DOHH2 (cell line): ENCODE measurements at regions not wholly inside any gene's neighbourhood (a gene's known extent, or its start where the extent isn't known, plus 50 kb on each side); places are given as distances from the start of the nearest gene placed in this dataset.

Source experiments
- H3F3A ChIP-seq: fragments of 200-600 bp; sonication (generic), shearing (Covaris generic); 2 replicates; pipeline ENCODE4 v1.6.0; 2016; ENCODE audit warnings: antibody characterized with exemption, mild to moderate bottlenecking; ENCODE audit not compliant: control insufficient read depth, insufficient read depth
- H3K27ac ChIP-seq: fragments of 200-600 bp; sonication (generic); 2 replicates; pipeline ENCODE4 v1.5.1; 2014; ENCODE audit warnings: low read depth, mild to moderate bottlenecking, low read length, moderate library complexity
- H3K27me3 ChIP-seq: fragments of 200-600 bp; sonication (generic); 2 replicates; pipeline ENCODE4 v1.6.1; 2014; ENCODE audit warnings: mild to moderate bottlenecking, low read length, mixed read lengths; ENCODE audit not compliant: control insufficient read depth
- H3K36me3 ChIP-seq: fragments of 200-600 bp; sonication (generic); 2 replicates; pipeline ENCODE4 v1.6.1; 2014; ENCODE audit warnings: mild to moderate bottlenecking, low read length, moderate library complexity, mixed read lengths; ENCODE audit not compliant: control insufficient read depth
- H3K4me1 ChIP-seq: fragments of 200-600 bp; sonication (generic); 2 replicates; pipeline ENCODE4 v1.6.1; 2014; ENCODE audit warnings: mild to moderate bottlenecking, low read length, mixed read lengths; ENCODE audit not compliant: control insufficient read depth
- H3K4me2 ChIP-seq: fragments of 200-600 bp; sonication (generic); 2 replicates; pipeline ENCODE4 v1.6.0; 2014; ENCODE audit warnings: mild to moderate bottlenecking, low read length, moderate library complexity
- H3K4me3 ChIP-seq: fragments of 200-600 bp; sonication (generic); 2 replicates; pipeline ENCODE4 v1.5.1; 2014; ENCODE audit warnings: mild to moderate bottlenecking, low read length, mixed read lengths
- H3K79me2 ChIP-seq: fragments of 200-600 bp; sonication (generic); 2 replicates; pipeline ENCODE4 v1.6.1; 2014; ENCODE audit warnings: mild to moderate bottlenecking, low read length, mixed read lengths; ENCODE audit not compliant: control insufficient read depth
- H3K9me2 ChIP-seq: fragments of 200-600 bp; sonication (generic); replicated peaks from 2 replicates; pipeline ENCODE4 v1.6.1; 2014; ENCODE audit warnings: mild to moderate bottlenecking, low read length, mixed read lengths; ENCODE audit not compliant: control insufficient read depth
- H3K9me3 ChIP-seq: fragments of 200-600 bp; sonication (generic); 2 replicates; pipeline ENCODE4 v1.6.1; 2014; ENCODE audit warnings: antibody characterized with exemption, low read length, mixed read lengths; ENCODE audit not compliant: control insufficient read depth, insufficient read depth
- H4K20me1 ChIP-seq: fragments of 200-600 bp; sonication (generic); 2 replicates; pipeline ENCODE4 v1.6.0; 2014; ENCODE audit warnings: low read depth, mild to moderate bottlenecking, antibody characterized with exemption, low read length, moderate library complexity; ENCODE audit not compliant: control insufficient read depth, insufficient read depth
- EZH2phosphoT487 ChIP-seq: fragments of 200-600 bp; sonication (generic); IDR thresholded peaks from 2 replicates; pipeline ENCODE4 v1.6.1; 2017; ENCODE audit warnings: borderline replicate concordance, mild to moderate bottlenecking, antibody characterized with exemption, low read length, moderate library complexity, mixed read lengths
- TF ChIP-seq, protein P1 (sequence below): fragments of 200-600 bp; sonication (generic); IDR thresholded peaks from one replicate; pipeline ENCODE4 v1.5.1; 2014; ENCODE audit warnings: antibody characterized with exemption, mild to moderate bottlenecking, low read depth, low read length; ENCODE audit not compliant: poor library complexity, severe bottlenecking

DNA sequence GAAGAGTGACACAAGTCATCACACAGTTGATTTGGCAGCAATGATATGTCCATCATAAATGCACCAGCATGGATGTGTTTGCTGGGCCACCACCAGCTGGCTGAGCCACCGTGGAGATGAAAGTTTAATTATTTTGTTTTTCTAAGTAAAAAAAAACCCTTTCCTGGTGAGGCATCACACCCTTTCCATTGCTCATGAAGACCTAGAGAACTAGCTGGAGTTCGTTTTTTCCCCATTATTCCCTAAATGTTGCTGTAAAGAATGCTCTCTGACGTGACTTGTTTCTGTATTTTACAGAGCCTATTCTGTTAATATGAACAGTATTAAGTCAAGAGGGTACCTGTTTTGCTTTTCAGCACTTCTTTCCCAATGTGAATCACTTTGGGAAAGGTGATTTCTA is 257.9 kb downstream of the MSRB3 start:
- Histone ChIP-seq H3K9me3 (peaks cover 4% of the 10 kb centered on the region; the same call in 1 of the 2 replicates), H3F3A (no peaks in the 10 kb centered on the region), H3K4me1 (peaks cover 4% of the 10 kb centered on the region; the same call in 1 of the 2 replicates), H3K79me2 (no peaks in the 10 kb centered on the region), H3K27me3 (no peaks in the 10 kb centered on the region), H3K9me2 (no peaks in the 10 kb centered on the region; the same call in 1 of the 2 replicates), H3K4me3 (no peak overlapping the region), H3K27ac (no peak overlapping the region), H4K20me1 (no peaks in the 10 kb centered on the region), H3K36me3 (no peaks in the 10 kb centered on the region), H3K4me2 (no peak overlapping the region)
- no peak for TF ChIP-seq EZH2phosphoT487
- TF ChIP-seq, protein P1, sequence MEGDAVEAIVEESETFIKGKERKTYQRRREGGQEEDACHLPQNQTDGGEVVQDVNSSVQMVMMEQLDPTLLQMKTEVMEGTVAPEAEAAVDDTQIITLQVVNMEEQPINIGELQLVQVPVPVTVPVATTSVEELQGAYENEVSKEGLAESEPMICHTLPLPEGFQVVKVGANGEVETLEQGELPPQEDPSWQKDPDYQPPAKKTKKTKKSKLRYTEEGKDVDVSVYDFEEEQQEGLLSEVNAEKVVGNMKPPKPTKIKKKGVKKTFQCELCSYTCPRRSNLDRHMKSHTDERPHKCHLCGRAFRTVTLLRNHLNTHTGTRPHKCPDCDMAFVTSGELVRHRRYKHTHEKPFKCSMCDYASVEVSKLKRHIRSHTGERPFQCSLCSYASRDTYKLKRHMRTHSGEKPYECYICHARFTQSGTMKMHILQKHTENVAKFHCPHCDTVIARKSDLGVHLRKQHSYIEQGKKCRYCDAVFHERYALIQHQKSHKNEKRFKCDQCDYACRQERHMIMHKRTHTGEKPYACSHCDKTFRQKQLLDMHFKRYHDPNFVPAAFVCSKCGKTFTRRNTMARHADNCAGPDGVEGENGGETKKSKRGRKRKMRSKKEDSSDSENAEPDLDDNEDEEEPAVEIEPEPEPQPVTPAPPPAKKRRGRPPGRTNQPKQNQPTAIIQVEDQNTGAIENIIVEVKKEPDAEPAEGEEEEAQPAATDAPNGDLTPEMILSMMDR = no peak

DNA sequence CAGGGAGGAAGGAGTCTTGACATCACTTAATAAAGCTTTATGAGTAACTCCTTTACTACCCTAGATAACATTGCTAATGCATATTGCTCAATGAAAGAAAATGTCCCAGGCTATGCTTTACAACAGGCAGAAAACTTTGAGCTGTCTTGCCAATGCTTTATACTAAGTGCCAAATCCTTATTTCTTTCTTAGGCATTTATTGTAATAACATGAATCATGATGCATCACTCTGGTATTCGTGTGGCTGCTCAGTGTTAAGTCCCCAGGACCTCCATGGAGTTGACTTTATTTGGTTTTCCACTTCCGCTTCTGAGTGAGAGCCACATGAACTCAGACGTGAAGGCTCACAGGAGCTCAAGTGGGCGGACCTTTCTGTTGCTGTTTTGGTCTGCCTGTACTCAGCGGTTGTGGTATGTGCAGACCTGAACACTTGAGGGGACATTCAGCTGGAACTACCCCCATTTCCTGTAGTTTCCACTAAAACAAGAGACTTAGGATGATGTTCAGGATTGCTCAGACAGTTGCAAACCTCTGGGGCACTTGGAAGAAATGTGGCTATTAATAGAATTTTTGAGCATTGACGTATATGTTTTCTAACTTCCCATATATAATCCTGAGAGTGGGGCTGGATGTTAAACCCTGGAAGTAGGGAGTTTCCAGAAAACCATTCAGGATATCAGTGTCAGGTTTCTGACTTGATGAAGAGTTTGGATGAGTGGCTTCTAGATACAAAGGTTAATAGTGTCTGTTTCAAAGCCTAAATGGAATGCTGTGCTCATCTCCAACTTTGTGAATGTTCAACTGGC is 258.6 kb downstream of the MSRB3 start:
- H3K36me3 ChIP-seq = no peaks in the 10 kb centered on the region
- H3K4me1 ChIP-seq = peaks cover 4% of the 10 kb centered on the region; the same call in 1 of the 2 replicates
- no peak overlapping the region for H3K4me3 ChIP-seq
- H3K79me2 ChIP-seq = no peaks in the 10 kb centered on the region
- H4K20me1 ChIP-seq = no peaks in the 10 kb centered on the region
- no peak overlapping the region for H3K4me2 ChIP-seq
- no peaks in the 10 kb centered on the region for H3K27me3 ChIP-seq
- no peaks in the 10 kb centered on the region for H3F3A ChIP-seq
- TF ChIP-seq, protein P1 = no peak
- TF ChIP-seq EZH2phosphoT487 = no peak
- H3K27ac ChIP-seq = no peak overlapping the region
- no peaks in the 10 kb centered on the region; the same call in 1 of the 2 replicates for H3K9me2 ChIP-seq
- peaks cover 4% of the 10 kb centered on the region; the same call in 1 of the 2 replicates for H3K9me3 ChIP-seq

GRCh38 chr12:65537978-65538377 is 259.5 kb downstream of the MSRB3 start:
- H3K4me2 ChIP-seq = no peak overlapping the region
- H3F3A ChIP-seq = no peaks in the 10 kb centered on the region
- peaks cover 4% of the 10 kb centered on the region; the same call in 1 of the 2 replicates for H3K4me1 ChIP-seq
- TF ChIP-seq EZH2phosphoT487 = no peak
- TF ChIP-seq, protein P1 = no peak
- no peaks in the 10 kb centered on the region for H3K27me3 ChIP-seq
- H3K27ac ChIP-seq = no peak overlapping the region
- H3K9me2 ChIP-seq = no peaks in the 10 kb centered on the region; the same call in 1 of the 2 replicates
- no peaks in the 10 kb centered on the region for H4K20me1 ChIP-seq
- H3K9me3 ChIP-seq = peaks cover 4% of the 10 kb centered on the region; the same call in 1 of the 2 replicates
- no peak overlapping the region for H3K4me3 ChIP-seq
- no peaks in the 10 kb centered on the region for H3K36me3 ChIP-seq
- H3K79me2 ChIP-seq = no peaks in the 10 kb centered on the region
